T-cell (primary cell): ENCODE measurements at regions not wholly inside any gene's neighbourhood (a gene's known extent, or its start where the extent isn't known, plus 50 kb on each side); places are given as distances from the start of the nearest gene placed in this dataset.

Experiments used
- ATAC-seq, 4 experiments: fragments of 200-7000 bp in 3 of 4; fragments of 150-1000 bp in 1 of 4; cut with Tn5 transposase; replicated peaks in 1 of 4; 1 replicate in 3 of 4; 2 replicates in 1 of 4; pipeline ENCODE4 v1.10.0; 2021; ENCODE audit warnings: moderate library complexity in 3 of 4, mild to moderate bottlenecking in 2 of 4, moderate number of reproducible peaks in 1 of 4
- CTCF ChIA-PET, 2 donors: fragments of 300-600 bp; sonication (Branson Sonifier 250); formaldehyde crosslinking; loops; one replicate each; lab custom pipeline; 2022; ENCODE audit warnings: antibody characterized with exemption in 2 of 2; lab: Charles Lee
- POLR2A ChIA-PET, 2 donors: fragments of 300-600 bp; sonication (Branson Sonifier 250); formaldehyde crosslinking; loops; one replicate each; lab custom pipeline; 2022; ENCODE audit warnings: antibody characterized with exemption in 2 of 2; lab: Charles Lee
- DNase-seq, 35 experiments: peaks; one replicate each; pipeline versions ENCODE4 v3.0.0 to v3.0.0-alpha.2; 2013 to 2023
- H3K27ac ChIP-seq: one replicate; pipeline ENCODE4 v1.5.1; 2013; ENCODE audit warnings: low read length
- H3K27me3 ChIP-seq, 2 experiments: replicated peaks in 1 of 2; 1 replicate in 1 of 2; 2 replicates in 1 of 2; pipeline versions ENCODE4 v1.6.1 to v1.7.0; 2013; ENCODE audit warnings: low read length in 1 of 2, mixed read lengths in 1 of 2; ENCODE audit not compliant: control insufficient read depth in 2 of 2, insufficient read depth in 2 of 2; ENCODE audit errors: extremely low read depth in 1 of 2
- H3K36me3 ChIP-seq, 2 donors: 1 replicate in 1 of 2; 2 replicates in 1 of 2; pipeline versions ENCODE4 v1.6.1 to v1.7.0; 2013; ENCODE audit warnings: low read length in 1 of 2; ENCODE audit not compliant: control insufficient read depth in 2 of 2, insufficient read depth in 1 of 2; ENCODE audit errors: extremely low read depth in 1 of 2
- H3K4me1 ChIP-seq, 2 experiments: 1 replicate in 1 of 2; 2 replicates in 1 of 2; pipeline versions ENCODE4 v1.6.1 to v1.7.0; 2013; ENCODE audit warnings: low read length in 2 of 2, mixed read lengths in 1 of 2; ENCODE audit not compliant: insufficient read depth in 2 of 2, control insufficient read depth in 1 of 2; ENCODE audit errors: extremely low read depth in 1 of 2
- H3K4me3 ChIP-seq, 2 donors: 1 replicate in 1 of 2; 2 replicates in 1 of 2; pipeline versions ENCODE4 v1.5.1 to v1.7.0; 2013; ENCODE audit warnings: mild to moderate bottlenecking in 2 of 2, low read length in 1 of 2, moderate library complexity in 1 of 2; ENCODE audit not compliant: control insufficient read depth in 1 of 2; ENCODE audit errors: extremely low read depth in 1 of 2
- H3K9me3 ChIP-seq: 2 replicates; pipeline ENCODE4 v1.7.0; 2013
- H3K27ac Mint-ChIP-seq, 2 donors: one replicate each; pipeline ENCODE4 v1.8.0; 2020 to 2021; ENCODE audit warnings: mild to moderate bottlenecking in 2 of 2, mixed read lengths in 2 of 2
- H3K27me3 Mint-ChIP-seq, 2 donors: one replicate each; pipeline ENCODE4 v1.8.0; 2021 to 2022; ENCODE audit warnings: mixed read lengths in 2 of 2
- H3K36me3 Mint-ChIP-seq: one replicate; pipeline ENCODE4 v1.8.0; 2021; ENCODE audit warnings: mixed read lengths
- H3K4me1 Mint-ChIP-seq, 3 donors: one replicate each; pipeline ENCODE4 v1.8.0; 2020 to 2022; ENCODE audit warnings: mixed read lengths in 3 of 3, mild to moderate bottlenecking in 1 of 3
- H3K4me3 Mint-ChIP-seq, 3 donors: one replicate each; pipeline ENCODE4 v1.8.0; 2020 to 2022; ENCODE audit warnings: mild to moderate bottlenecking in 3 of 3, mixed read lengths in 3 of 3, moderate library complexity in 3 of 3
- H3K9me3 Mint-ChIP-seq, 3 donors: one replicate each; pipeline ENCODE4 v1.8.0; 2020 to 2022; ENCODE audit warnings: mixed read lengths in 3 of 3
- WGBS: methylation state at CpG from one replicate; pipeline ENCODE4 v1.1.5; 2013; ENCODE audit warnings: missing lambda C conversion rate; ENCODE audit not compliant: insufficient coverage; 5-methylcytosine and 5-hydroxymethylcytosine counted together

- no peak overlapping the region for H3K27ac Mint-ChIP-seq
- H3K27me3 Mint-ChIP-seq, result peaks cover 2 to 3% of the 10 kb centered on the region in 2 donors
- no peaks in the 10 kb centered on the region for H3K9me3 ChIP-seq
- H3K36me3 Mint-ChIP-seq, result no peaks in the 10 kb centered on the region
- H3K4me3 Mint-ChIP-seq, result no peak overlapping the region
- no peak overlapping the region for H3K27ac ChIP-seq
- H3K27me3 ChIP-seq, result peaks cover 0 to 44% of the 10 kb centered on the region in 2 experiments
- H3K4me1 ChIP-seq, result no peaks in the 10 kb centered on the region
- ATAC-seq (no peak), DNase-seq (no peak)
- CTCF ChIA-PET, result no interaction called here
- POLR2A ChIA-PET, result no interaction called here
- H3K9me3 Mint-ChIP-seq, result no peaks in the 10 kb centered on the region
- 88% methylated on average over 12 of the region's 16 CpGs for WGBS
- no peaks in the 10 kb centered on the region for H3K4me1 Mint-ChIP-seq
- no peak overlapping the region for H3K4me3 ChIP-seq
- H3K36me3 ChIP-seq, result no peaks in the 10 kb centered on the region
Observed at GRCh38 chr20:50277460-50278376, 87.1 kb downstream of the CEBPB start.

- 94% methylated on average over 3 of the region's 5 CpGs for WGBS
- Mint-ChIP-seq H3K27me3 (peaks cover 0 to 3% of the 10 kb centered on the region in 2 donors), H3K4me1 (no peaks in the 10 kb centered on the region), H3K9me3 (no peaks in the 10 kb centered on the region), H3K36me3 (no peaks in the 10 kb centered on the region), H3K27ac (no peak overlapping the region), H3K4me3 (no peak overlapping the region)
- DNase-seq, result no peak
- Histone ChIP-seq H3K4me1 (no peaks in the 10 kb centered on the region), H3K9me3 (no peaks in the 10 kb centered on the region), H3K27me3 (peaks cover 0 to 44% of the 10 kb centered on the region in 2 experiments), H3K36me3 (no peaks in the 10 kb centered on the region), H3K4me3 (no peak overlapping the region), H3K27ac (no peak overlapping the region)
- no peak for ATAC-seq
- CTCF ChIA-PET, result no interaction called here
- POLR2A ChIA-PET, result no interaction called here
Observed at GRCh38 chr20:50278377-50278683, 87.7 kb downstream of the CEBPB start.

GRCh38 chr20:50278684-50279531 is 88.3 kb downstream of the CEBPB start:
- ATAC-seq, result no peak
- Mint-ChIP-seq H3K4me3 (no peak overlapping the region), H3K9me3 (no peaks in the 10 kb centered on the region), H3K27ac (no peak overlapping the region), H3K4me1 (no peaks in the 10 kb centered on the region), H3K36me3 (no peaks in the 10 kb centered on the region), H3K27me3 (peaks cover 0 to 3% of the 10 kb centered on the region in 2 donors)
- WGBS, result 92% methylated on average over 13 of the region's 17 CpGs
- ChIA-PET POLR2A (no interaction called here), CTCF (no interaction called here)
- no peaks in the 10 kb centered on the region for H3K36me3 ChIP-seq
- peaks cover 0 to 46% of the 10 kb centered on the region in 2 experiments for H3K27me3 ChIP-seq
- no peak for DNase-seq
- H3K27ac ChIP-seq, result no peak overlapping the region
- H3K9me3 ChIP-seq, result no peaks in the 10 kb centered on the region
- H3K4me3 ChIP-seq, result no peak overlapping the region
- H3K4me1 ChIP-seq, result peaks cover 0 to 4% of the 10 kb centered on the region in 2 experiments

GRCh38 chr20:50279988-50280850 is 89.6 kb downstream of the CEBPB start:
- Mint-ChIP-seq H3K36me3 (no peaks in the 10 kb centered on the region), H3K4me1 (peaks cover 0 to 3% (median 0%) of the 10 kb centered on the region in 3 donors), H3K9me3 (no peaks in the 10 kb centered on the region), H3K27ac (no peak overlapping the region), H3K27me3 (peaks cover 0 to 5% of the 10 kb centered on the region in 2 donors), H3K4me3 (no peak overlapping the region)
- 84% methylated on average over 6 of the region's 8 CpGs for WGBS
- ChIA-PET POLR2A (no interaction called here), CTCF (interaction anchor here (0.5 to 0.6 kb wide), 2 partner anchors 9 to 99 kb away, joined by 3 to 4 read pairs; no protein-coding TSS in a partner anchor)
- no peak overlapping the region for H3K27ac ChIP-seq
- H3K36me3 ChIP-seq, result no peaks in the 10 kb centered on the region
- H3K9me3 ChIP-seq, result no peaks in the 10 kb centered on the region
- H3K4me3 ChIP-seq, result no peak overlapping the region
- peaks cover 0 to 11% of the 10 kb centered on the region in 2 experiments for H3K4me1 ChIP-seq
- H3K27me3 ChIP-seq, result peaks cover 0 to 50% of the 10 kb centered on the region in 2 experiments
- DNase-seq (no peak), ATAC-seq (no peak)

- Mint-ChIP-seq H3K27ac (no peak overlapping the region), H3K27me3 (peaks cover 0 to 5% of the 10 kb centered on the region in 2 donors), H3K4me3 (no peak overlapping the region), H3K36me3 (no peaks in the 10 kb centered on the region), H3K4me1 (peaks cover 0 to 6% (median 2%) of the 10 kb centered on the region in 3 donors), H3K9me3 (no peaks in the 10 kb centered on the region)
- DNase-seq, result no peak
- Histone ChIP-seq H3K36me3 (no peaks in the 10 kb centered on the region), H3K4me3 (no peak overlapping the region), H3K4me1 (peaks cover 0 to 12% of the 10 kb centered on the region in 2 experiments), H3K9me3 (no peaks in the 10 kb centered on the region), H3K27ac (no peak overlapping the region), H3K27me3 (peaks cover 0 to 50% of the 10 kb centered on the region in 2 experiments)
- ChIA-PET POLR2A (no interaction called here), CTCF (no interaction called here)
- no peak for ATAC-seq
- 81% methylated on average over 2 of the region's 9 CpGs for whole genome bisulfite sequencing
Observed at GRCh38 chr20:50280851-50281655, 90.4 kb downstream of the CEBPB start.
